Erythroblast (primary cell): ENCODE measurements at regions not wholly inside any gene's neighbourhood (a gene's known extent, or its start where the extent isn't known, plus 50 kb on each side); places are given as distances from the start of the nearest gene placed in this dataset.

Experiments
- GATA1 ChIP-seq: IDR thresholded peaks from 2 replicates; pipeline ENCODE4 v1.6.1; 2011; ENCODE audit warnings: low read depth, mild to moderate bottlenecking, control low read depth, low read length, moderate library complexity
- POLR2A ChIP-seq: IDR thresholded peaks from 2 replicates; pipeline ENCODE4 v1.6.1; 2011; ENCODE audit warnings: mild to moderate bottlenecking, low read length

DNA sequence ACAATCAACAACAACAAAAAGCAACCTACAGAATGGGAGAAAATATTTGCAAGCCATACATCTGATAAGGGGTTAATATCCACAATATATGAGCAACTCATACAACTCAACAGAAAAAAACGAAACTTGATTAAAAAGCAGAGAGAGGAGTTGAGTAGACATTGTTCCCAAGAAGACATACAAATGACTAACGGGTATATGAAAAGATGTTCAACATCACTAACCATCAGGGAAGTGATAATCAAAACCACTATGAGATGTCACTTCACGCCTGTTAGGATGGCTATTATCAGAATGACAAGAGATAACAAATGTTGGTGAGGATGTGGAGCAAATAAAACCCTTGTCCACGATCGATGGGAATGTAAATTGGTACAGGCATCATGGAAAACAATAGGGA is 145.9 kb downstream of the NRN1 start:
- TF ChIP-seq POLR2A, result no peak
- no peak for TF ChIP-seq GATA1
